ENCODE measurements at regions not wholly inside any gene's neighbourhood (a gene's known extent, or its start where the extent isn't known, plus 50 kb on each side); places are given as distances from the start of the nearest gene placed in this dataset.

GRCh38 chr4:96756584-96756983, 916.7 kb downstream of the PDHA2 start:
- no peak for DNase-seq
- no peak for TF ChIP-seq CTCF (conservative IDR thresholded peaks at IDR 0.05; ENCODE audit: low read depth, low read length)

More at GRCh38 chr4:96756584-96756983, 916.7 kb downstream of the PDHA2 start:
- Histone ChIP-seq H3K18ac (ENCODE audit: low read depth, low read length) (no peak overlapping the region), H4K20me1 (ENCODE audit: insufficient read depth, low read length) (no peaks in the 10 kb centered on the region), H3K23ac (ENCODE audit: low read depth, low read length) (no peak overlapping the region), H2BK15ac (ENCODE audit: low read depth, low read length) (no peak overlapping the region), H3K4ac (ENCODE audit: low read depth, low read length) (no peak overlapping the region), H2BK20ac (ENCODE audit: low read depth, low read length) (no peak overlapping the region), H4K5ac (ENCODE audit: low read depth, low read length) (no peak overlapping the region), H3K36me3 (ENCODE audit: control insufficient read depth, insufficient read depth, low read length) (no peaks in the 10 kb centered on the region), H3K9ac (ENCODE audit: low read depth, low read length) (no peak overlapping the region), H3K4me3 (ENCODE audit: insufficient read depth, low read depth, low read length) (no peak overlapping the region), H3K27ac (ENCODE audit: insufficient read depth, low read length) (no peak overlapping the region), H3K4me2 (ENCODE audit: low read depth, low read length) (no peak overlapping the region), H3K79me1 (ENCODE audit: low read depth in 1 of 2, low read length in 2 of 2) (no peaks in the 10 kb centered on the region), H2BK120ac (ENCODE audit: low read depth, low read length) (no peak overlapping the region), H3K56ac (ENCODE audit: extremely low read depth, insufficient read depth, low read length) (no peak overlapping the region), H3K4me1 (ENCODE audit: control insufficient read depth, insufficient read depth, low read length) (no peaks in the 10 kb centered on the region), H2BK5ac (ENCODE audit: low read depth, low read length, poor library complexity, severe bottlenecking) (no peak overlapping the region), H4K91ac (ENCODE audit: insufficient read depth, low read depth, low read length) (no peak overlapping the region), H3K9me3 (ENCODE audit: control insufficient read depth, insufficient read depth, low read length) (no peaks in the 10 kb centered on the region), H3K27me3 (ENCODE audit: control insufficient read depth, insufficient read depth, low read length) (no peaks in the 10 kb centered on the region), H2AK5ac (ENCODE audit: low read depth, low read length) (no peak overlapping the region), H2AK9ac (replicated peaks; ENCODE audit: low read depth, low read length, poor library complexity) (no peak overlapping the region), H4K8ac (ENCODE audit: low read depth in 2 of 2, low read length in 2 of 2) (no peak overlapping the region), H2AFZ (replicated peaks; ENCODE audit: low read length, poor library complexity) (no peak overlapping the region), H3K9me1 (ENCODE audit: insufficient read depth, low read length) (no peaks in the 10 kb centered on the region), H3K14ac (replicated peaks; ENCODE audit: low read depth, low read length) (no peak overlapping the region)
- in situ Hi-C loops (cut with MboI; ENCODE audit: low sequenced_read_pairs), result no loop called here
- no peak for ATAC-seq (ENCODE audit: low read depth)
- intact Hi-C loops (cut with micrococcal nuclease), result no loop called here
- ChIA-PET CTCF (no interaction called here), POLR2A (ENCODE audit: unreplicated experiment) (no interaction called here)
- dilution Hi-C loops (cut with HindIII; ENCODE audit: low sequenced_read_pairs, unreplicated experiment), result no loop called here
- no TSS peak for BruUV-seq (replicated peaks)
- no CpG with 5 or more reads among the region's 1 CpG for WGBS, 2 experiments (ENCODE audit: extremely low coverage in 2 of 2, insufficient read length in 1 of 2)
